PFSK-1 (cell line): ENCODE measurements at regions not wholly inside any gene's neighbourhood (a gene's known extent, or its start where the extent isn't known, plus 50 kb on each side); places are given as distances from the start of the nearest gene placed in this dataset.

Experiments used
- FOXP2 ChIP-seq: optimal IDR thresholded peaks from 2 replicates; pipeline ENCODE3; 2011; ENCODE audit warnings: borderline replicate concordance, control low read depth, inconsistent platforms; ENCODE audit not compliant: insufficient read depth; ENCODE audit errors: extremely low read length, extremely low read depth
- POLR2AphosphoS5 ChIP-seq: IDR thresholded peaks from 2 replicates; pipeline ENCODE4 v1.6.1; 2012; ENCODE audit warnings: low read depth, mild to moderate bottlenecking, control low read depth, low read length, moderate library complexity
- REST ChIP-seq, 2 experiments: IDR thresholded peaks; 2 replicates each; pipeline versions ENCODE4 v1.6.1 to v1.8.0; 2011 to 2012; ENCODE audit warnings: low read depth in 2 of 2, low read length in 2 of 2, control low read depth in 1 of 2, inconsistent platforms in 1 of 2, mild to moderate bottlenecking in 1 of 2, moderate library complexity in 1 of 2; ENCODE audit not compliant: insufficient read depth in 1 of 2
- SIN3A ChIP-seq: IDR thresholded peaks from 2 replicates; pipeline ENCODE4 v1.6.1; 2012; ENCODE audit warnings: mild to moderate bottlenecking, low read length, moderate library complexity, borderline replicate concordance; ENCODE audit not compliant: insufficient read depth
- TAF1 ChIP-seq: IDR thresholded peaks from 2 replicates; pipeline ENCODE4 v1.6.1; 2012; ENCODE audit warnings: low read length, control low read depth, borderline replicate concordance; ENCODE audit not compliant: insufficient read depth

- TF ChIP-seq SIN3A (no peak), TAF1 (no peak), POLR2AphosphoS5 (no peak), REST (IDR thresholded peaks at IDR 0.05; ENCODE audit: insufficient read depth in 1 of 2, low read depth in 2 of 2, low read length in 2 of 2) (no peak), FOXP2 (no peak)
Measured at GRCh38 chr6:155980014-155980767, 524.6 kb upstream of the NOX3 start.
